ENCODE measurements at regions not wholly inside any gene's neighbourhood (a gene's known extent, or its start where the extent isn't known, plus 50 kb on each side); places are given as distances from the start of the nearest gene placed in this dataset.
"Not testable (repeated sequence)": the region's sequence is repeated elsewhere in the genome, so short reads cannot be mapped to it uniquely, and the experiment has no call there.

GRCh38 chr7:32680259-32681173, 185.2 kb downstream of the AVL9 start:
- peak; percentile 61 for DNase-seq

- DNase-seq: no peak
Observed at GRCh38 chr7:32679192-32679591, 183.9 kb downstream of the AVL9 start.

- no peak for DNase-seq
Observed at GRCh38 chr7:32677593-32677992, 182.3 kb downstream of the AVL9 start.

GRCh38 chr7:32676249-32676941, 181.1 kb downstream of the AVL9 start:
- DNase-seq: no peak

GRCh38 chr7:32673275-32673983, 178.1 kb downstream of the AVL9 start:
- peak; percentile 40 for DNase-seq

GRCh38 chr7:32670110-32671025, 175.1 kb downstream of the AVL9 start:
- DNase-seq: peak; percentile 52

- DNase-seq: peak; percentile 84
Observed at GRCh38 chr7:32669173-32669870, 174.0 kb downstream of the AVL9 start.

- peak; percentile 63 for DNase-seq
Observed at GRCh38 chr7:32668387-32669097, 173.3 kb downstream of the AVL9 start.

GRCh38 chr7:32667586-32667985, 172.3 kb downstream of the AVL9 start:
- DNase-seq: not testable (repeated sequence)

- DNase-seq: not testable (repeated sequence)
Observed at GRCh38 chr7:32663805-32664211, 168.5 kb downstream of the AVL9 start.

GRCh38 chr7:32662509-32662908, 167.2 kb downstream of the AVL9 start:
- not testable (repeated sequence) for DNase-seq

- DNase-seq: no peak
Observed at GRCh38 chr7:32661929-32662328, 166.6 kb downstream of the AVL9 start.

GRCh38 chr7:32661501-32661900, 166.2 kb downstream of the AVL9 start:
- DNase-seq: no peak

GRCh38 chr7:32660936-32661335, 165.6 kb downstream of the AVL9 start:
- DNase-seq: no peak

- DNase-seq: no peak
Observed at GRCh38 chr7:32659853-32660252, 164.6 kb downstream of the AVL9 start.

- no peak for DNase-seq
Observed at GRCh38 chr7:32658467-32658869, 163.2 kb downstream of the AVL9 start.

GRCh38 chr7:32658034-32658433, 162.7 kb downstream of the AVL9 start:
- no peak for DNase-seq

GRCh38 chr7:32654549-32654948, 159.3 kb downstream of the AVL9 start:
- not testable (repeated sequence) for DNase-seq

GRCh38 chr7:32650356-32650755, 155.1 kb downstream of the AVL9 start:
- not testable (repeated sequence) for DNase-seq

- no peak for DNase-seq
Observed at GRCh38 chr7:32648408-32649156, 153.3 kb downstream of the AVL9 start.

Data from fibroblast of upper back skin (primary cell).